ENCODE measurements at regions not wholly inside any gene's neighbourhood (a gene's known extent, or its start where the extent isn't known, plus 50 kb on each side); places are given as distances from the start of the nearest gene placed in this dataset.
"Not testable (repeated sequence)": the region's sequence is repeated elsewhere in the genome, so short reads cannot be mapped to it uniquely, and the experiment has no call there.

DNA sequence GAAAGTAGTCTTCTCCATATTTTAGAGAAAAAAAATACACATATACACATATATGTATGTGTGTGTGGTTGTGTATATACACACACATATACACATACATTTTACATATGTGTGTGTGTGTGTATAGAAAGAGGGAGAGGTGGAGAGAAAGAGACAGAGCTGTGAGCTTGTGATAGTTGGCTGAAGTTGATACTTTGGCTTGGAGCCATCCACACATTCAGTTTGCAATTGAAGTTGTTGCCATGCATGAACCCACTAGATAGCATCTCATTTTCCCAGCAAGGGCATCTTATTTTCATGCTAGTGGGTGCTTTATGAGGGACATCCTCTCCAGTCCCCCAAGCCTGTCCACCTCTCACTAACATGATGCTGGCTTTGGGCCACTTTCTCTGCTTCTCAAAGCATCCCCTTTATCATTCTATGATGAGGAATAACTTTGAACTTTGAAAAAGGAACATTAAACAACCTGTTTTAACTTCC, 228.6 kb downstream of the ZNF621 start:
- no peak for DNase-seq (ENCODE audit: low read depth)

DNA sequence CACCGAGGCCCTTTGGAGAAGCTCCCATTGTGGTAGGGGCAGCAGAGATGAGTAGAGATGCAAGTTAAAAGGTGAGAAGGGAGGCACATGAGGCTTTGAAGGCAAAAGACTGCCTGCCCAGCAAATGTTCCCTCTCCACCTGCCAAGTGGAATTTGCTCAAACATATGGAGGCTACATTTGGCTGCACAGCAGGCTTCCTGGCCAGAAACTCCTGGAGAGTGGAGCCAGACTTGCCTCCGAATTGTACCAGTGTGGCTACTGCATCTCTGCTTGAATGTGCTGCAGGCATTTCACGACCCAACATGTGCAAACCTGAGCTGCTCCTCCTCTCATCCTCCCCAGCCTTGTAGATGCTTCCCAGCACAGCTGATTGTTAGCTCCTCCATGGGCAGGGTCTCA, 229.2 kb downstream of the ZNF621 start:
- DNase-seq (ENCODE audit: low read depth) = no peak

- no peak for DNase-seq (ENCODE audit: low read depth)
Observed at GRCh38 chr3:40754994-40755393, 230.2 kb downstream of the ZNF621 start.

DNA sequence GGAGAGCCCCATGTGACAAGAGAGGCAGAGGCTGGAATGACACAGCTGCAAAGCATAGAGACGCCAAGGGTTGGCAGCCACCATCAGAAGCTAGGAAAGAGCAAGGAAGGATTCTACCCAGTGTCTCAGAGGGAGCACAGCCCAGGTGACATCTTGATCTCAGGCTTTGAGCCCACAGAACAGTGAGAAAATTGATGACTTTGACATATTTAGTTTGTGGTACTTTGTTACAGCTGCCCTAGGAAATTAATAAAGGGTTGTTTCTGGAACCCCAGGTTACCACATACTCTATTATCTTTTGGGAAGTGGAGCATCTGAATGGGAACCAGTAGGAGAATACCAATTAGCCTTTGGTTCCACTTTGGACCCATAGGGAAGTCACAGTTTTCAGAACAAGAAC, 231.7 kb downstream of the ZNF621 start:
- no peak for DNase-seq (ENCODE audit: low read depth)

- not testable (repeated sequence) for DNase-seq (ENCODE audit: low read depth)
Observed at GRCh38 chr3:40762771-40763170, 238.0 kb downstream of the ZNF621 start.

- no peak for DNase-seq (ENCODE audit: low read depth)
Observed at GRCh38 chr3:40763807-40764206, 239.0 kb downstream of the ZNF621 start.

GRCh38 chr3:40764747-40765146, 240.0 kb downstream of the ZNF621 start:
- DNase-seq (ENCODE audit: low read depth) = no peak

DNA sequence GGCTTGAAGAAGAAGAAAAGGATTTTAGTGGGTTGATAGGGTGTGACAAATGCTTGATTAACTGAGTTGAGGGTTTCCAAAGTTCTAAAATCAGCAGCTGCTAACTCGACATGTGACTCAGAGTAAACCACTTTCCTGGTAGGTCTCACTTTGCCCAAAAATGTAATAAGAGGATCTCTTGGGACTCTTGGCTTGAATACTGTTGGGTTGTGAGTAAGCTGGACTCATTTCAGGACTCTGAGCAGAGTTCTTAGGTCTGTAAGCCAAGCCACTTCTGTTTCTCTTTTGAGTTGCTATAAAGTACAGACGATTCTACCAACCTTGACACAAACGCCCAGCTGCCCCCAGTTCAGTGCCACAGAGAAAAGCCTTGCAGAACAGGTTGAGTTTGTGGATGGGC, 241.1 kb downstream of the ZNF621 start:
- no peak for DNase-seq (ENCODE audit: low read depth)

DNA sequence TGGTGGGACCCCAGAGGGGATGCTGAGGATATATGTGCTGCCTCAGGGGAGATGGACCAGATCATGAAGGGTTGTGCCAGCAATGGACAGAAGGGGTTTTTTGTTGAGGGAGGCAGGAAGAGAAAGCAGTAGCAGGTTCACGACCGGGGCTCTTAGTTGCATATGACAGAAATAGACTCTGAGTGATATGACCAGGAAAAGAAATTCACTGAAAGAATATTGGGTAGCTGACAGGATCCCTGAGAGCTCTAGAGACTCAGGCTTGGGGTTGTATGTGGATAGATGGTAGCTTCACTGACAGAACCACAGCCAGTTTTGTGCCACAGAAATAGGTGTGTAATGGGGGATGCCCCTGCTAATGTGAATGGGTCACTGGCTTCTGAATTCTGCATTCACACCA, 241.6 kb downstream of the ZNF621 start:
- DNase-seq (ENCODE audit: low read depth) = no peak

- no peak for DNase-seq (ENCODE audit: low read depth)
Observed at GRCh38 chr3:40768046-40768445, 243.3 kb downstream of the ZNF621 start.

- no peak for DNase-seq (ENCODE audit: low read depth)
Observed at GRCh38 chr3:40768536-40768935, 243.8 kb downstream of the ZNF621 start.

GRCh38 chr3:40770061-40770460, 245.3 kb downstream of the ZNF621 start:
- DNase-seq (ENCODE audit: low read depth) = no peak

GRCh38 chr3:40771112-40771511, 246.4 kb downstream of the ZNF621 start:
- DNase-seq (ENCODE audit: low read depth) = no peak

- DNase-seq (ENCODE audit: low read depth) = no peak
Observed at GRCh38 chr3:40779039-40779438, 254.3 kb downstream of the ZNF621 start.

DNA sequence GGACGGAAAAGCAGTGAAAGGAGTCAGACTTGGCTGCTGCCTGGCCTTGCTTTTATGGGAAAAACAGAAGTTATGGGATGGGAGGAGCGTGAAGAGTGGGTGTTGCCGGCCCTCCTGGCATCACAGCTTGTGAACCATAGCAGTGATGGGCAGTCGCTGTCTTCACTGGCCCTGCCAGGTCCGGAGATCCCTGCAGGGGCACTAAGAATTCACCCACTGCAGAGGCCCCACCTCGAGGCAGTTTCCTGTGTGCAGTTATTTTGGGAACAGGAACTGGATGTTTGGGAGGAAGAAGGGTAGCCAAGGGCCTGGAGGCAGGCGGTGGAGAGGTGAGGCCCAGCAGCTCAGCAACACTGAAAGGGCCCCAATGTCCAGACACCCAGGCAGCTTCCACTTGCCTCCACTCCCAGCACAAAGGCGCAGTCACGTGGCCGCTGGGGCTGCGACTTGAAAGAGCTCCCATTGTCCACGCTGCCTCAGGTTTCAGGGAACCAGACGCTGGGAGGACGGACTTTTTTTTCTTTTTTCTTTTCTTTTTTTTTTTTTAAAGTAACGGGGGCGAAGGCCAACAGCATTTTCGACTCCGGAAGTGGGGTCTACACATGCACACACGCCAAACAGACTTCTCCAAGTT, 255.6 kb downstream of the ZNF621 start:
- no peak for DNase-seq (ENCODE audit: low read depth)

DNA sequence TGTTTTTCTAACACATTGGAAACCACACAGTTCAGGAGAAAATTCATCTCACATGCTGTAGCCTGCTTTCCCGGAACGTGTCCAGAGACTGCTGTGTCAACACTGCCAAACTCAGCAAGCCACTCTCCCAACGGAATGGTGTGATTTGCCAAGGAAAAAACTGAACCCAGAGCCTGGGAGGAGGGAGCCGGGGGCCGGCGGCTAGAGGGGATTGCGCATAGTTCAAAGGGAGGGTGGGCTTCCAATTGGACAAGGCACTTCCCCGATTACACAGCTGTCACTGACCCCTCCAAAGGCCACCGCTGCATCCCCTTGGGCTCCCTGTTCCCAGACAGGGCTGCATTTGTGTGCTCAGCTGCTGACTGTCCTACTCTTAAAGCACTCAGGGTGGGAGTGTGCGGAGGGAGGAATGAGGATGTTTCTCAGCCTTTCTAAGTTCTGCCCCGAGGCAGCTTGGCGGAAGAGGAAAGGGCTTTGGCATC, 256.2 kb downstream of the ZNF621 start:
- DNase-seq (ENCODE audit: low read depth) = no peak

- DNase-seq (ENCODE audit: low read depth) = no peak
Observed at GRCh38 chr3:40782111-40782721, 257.5 kb downstream of the ZNF621 start.

DNA sequence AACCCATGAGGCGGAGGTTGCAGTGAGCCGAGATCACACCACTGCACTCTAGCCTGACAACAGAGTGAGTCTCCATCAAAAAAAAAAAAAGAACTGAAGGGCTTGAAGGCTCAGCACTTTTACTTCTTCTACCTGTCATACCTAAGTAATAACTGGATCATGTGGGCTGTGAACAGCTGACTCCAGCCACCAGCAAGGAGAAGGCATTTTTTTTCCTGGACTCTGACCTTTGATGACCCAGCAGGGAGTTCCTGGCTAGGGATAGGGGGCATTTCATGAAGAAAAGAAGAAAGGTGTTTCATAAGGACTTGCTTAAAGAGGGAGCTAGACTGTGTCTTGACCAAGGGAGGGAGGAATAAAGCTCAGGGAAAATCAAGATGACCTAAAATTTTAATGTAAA, 266.0 kb downstream of the ZNF621 start:
- no peak for DNase-seq (ENCODE audit: low read depth)

DNA sequence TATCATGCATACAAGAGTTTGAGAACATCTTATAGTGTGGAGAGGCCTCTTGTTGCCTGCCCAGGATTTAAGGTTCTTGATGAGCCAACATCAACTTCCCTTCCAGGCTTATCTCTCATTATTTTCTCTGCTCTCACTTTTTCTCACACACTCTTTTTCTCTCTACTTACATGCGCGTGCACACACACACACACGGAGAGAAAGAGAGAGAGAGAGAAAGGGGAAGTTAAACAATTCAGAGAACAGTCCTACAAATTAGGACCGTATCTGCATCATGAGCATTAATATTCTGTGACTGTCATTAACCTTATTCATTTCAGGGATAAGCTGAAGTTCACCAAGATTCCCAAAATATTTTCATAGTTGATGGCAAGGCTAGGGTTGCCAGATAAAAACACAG, 269.0 kb downstream of the ZNF621 start:
- no peak for DNase-seq (ENCODE audit: low read depth)

DNA sequence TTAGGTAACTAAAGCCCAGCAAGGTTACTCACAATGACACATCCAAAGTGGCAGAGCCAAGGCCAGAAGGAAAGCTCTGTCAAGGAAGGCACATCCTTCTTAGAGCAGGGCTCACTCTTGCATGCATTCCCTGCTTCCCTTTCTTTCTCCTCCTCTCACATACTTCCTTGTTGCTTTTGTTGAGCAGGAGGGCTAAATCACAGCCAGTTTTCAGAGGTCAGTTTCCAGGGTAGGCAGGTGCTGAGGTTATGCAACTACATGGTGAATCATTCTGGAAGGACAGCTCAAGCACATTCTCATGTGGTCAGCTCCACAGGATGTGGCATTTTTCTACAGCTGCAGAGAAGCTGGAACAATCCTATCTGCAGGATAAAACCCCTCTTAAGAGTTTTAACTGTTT, 275.6 kb downstream of the ZNF621 start:
- no peak for DNase-seq (ENCODE audit: low read depth)

GRCh38 chr3:40801284-40801741, 276.6 kb downstream of the ZNF621 start:
- DNase-seq (ENCODE audit: low read depth) = no peak

- no peak for DNase-seq (ENCODE audit: low read depth)
Observed at GRCh38 chr3:40803311-40803710, 278.6 kb downstream of the ZNF621 start.

DNA sequence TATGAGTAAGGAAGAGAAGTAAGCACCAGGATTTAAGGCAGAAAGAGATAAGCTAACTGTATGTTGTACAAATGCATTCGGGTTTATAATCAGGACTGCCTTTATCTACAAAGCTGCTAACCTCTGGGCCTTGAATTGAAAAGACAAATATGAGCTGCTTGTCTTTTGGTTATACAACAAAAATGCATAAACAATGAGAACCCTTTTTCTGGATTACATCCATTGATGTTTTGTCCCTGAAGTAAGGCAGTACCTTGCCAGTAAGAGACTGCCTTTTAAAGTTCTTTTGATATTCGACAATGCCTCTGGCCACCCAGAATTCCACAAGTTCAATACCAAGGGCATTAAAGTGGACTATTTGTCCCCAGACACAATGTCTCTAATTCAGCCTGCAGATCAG, 280.7 kb downstream of the ZNF621 start:
- no peak for DNase-seq (ENCODE audit: low read depth)

DNA sequence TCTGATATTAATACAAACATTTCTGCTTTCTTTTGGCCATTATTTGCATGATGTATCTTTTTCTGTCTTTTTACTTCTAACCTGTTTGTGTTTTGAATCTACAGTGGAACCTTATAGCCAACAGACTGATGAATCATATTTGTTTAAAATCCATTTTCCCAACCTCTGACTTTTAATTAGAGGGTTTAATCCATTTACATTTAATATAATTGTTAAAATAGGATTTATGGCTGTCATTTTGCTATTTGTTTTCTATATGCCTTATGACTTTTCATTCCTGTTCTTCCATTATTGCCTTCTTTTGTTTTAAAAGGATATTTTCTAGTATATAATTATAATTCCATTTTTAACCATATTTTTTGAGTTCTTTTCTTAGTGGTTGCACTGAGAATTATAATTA, 286.1 kb downstream of the ZNF621 start:
- no peak for DNase-seq (ENCODE audit: low read depth)

All from activated T-helper 9 cell treated with anti-CD3 and anti-CD28 coated beads, Interleukin-2, amount 50 U/mL, for 16 hours (primary cell).